ENCODE measurements at regions not wholly inside any gene's neighbourhood (a gene's known extent, or its start where the extent isn't known, plus 50 kb on each side); places are given as distances from the start of the nearest gene placed in this dataset.

- no peak for DNase-seq
These were observed 51.0 kb upstream of the EGFLAM start for GRCh38 chr5:38207343-38207742.

DNA sequence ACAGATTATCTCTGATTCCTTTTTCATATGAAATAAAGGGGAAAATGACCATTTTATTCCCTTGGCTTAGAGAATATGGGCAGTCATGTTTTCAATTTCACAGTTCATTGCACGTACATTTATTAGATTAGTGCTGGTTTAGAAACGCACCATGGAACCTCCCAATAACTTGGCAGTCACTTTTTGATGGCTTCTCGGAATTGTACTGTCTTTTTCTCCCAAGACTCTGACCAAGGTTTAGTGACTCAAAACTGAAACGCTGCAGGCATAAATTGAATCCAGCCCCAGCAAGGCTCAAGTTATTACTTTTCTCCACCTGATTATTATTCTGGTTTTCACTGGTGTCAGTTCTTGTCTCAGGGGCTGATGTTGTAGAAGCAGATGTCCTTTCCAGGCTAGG lies 55.6 kb upstream of the EGFLAM start:
- DNase-seq: no peak

- no peak for DNase-seq
These were observed 57.3 kb upstream of the EGFLAM start for GRCh38 chr5:38200872-38201557.

GRCh38 chr5:38197118-38197517 lies 61.2 kb upstream of the EGFLAM start:
- DNase-seq: no peak

DNA sequence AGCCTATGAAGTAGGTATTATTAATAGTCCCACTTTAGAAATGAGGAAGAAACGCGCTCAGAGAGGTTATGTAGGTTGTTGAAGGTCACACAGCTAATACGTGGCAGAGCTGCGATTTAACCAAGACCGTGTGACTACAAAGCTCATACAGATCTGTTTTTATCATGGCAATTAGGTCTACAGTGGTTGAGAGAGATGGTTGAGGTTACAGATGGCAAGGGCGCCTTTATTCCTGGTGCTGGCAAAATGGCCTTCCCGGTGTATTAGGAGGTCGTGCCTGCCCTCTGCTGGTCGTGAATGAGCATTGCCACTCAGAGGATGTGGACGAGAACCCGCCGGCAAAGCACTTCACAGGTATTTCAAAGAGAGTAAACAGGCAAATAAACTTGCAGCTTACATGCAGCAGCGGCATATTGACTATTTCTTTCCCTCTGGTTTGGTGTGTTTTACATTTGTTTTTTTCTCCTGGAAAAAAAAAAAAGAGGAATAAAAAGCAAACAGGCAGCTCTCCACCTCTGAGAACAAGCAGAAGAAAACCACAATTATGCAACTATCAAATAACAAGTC lies 65.3 kb upstream of the EGFLAM start:
- DNase-seq: peak; percentile 59

DNA sequence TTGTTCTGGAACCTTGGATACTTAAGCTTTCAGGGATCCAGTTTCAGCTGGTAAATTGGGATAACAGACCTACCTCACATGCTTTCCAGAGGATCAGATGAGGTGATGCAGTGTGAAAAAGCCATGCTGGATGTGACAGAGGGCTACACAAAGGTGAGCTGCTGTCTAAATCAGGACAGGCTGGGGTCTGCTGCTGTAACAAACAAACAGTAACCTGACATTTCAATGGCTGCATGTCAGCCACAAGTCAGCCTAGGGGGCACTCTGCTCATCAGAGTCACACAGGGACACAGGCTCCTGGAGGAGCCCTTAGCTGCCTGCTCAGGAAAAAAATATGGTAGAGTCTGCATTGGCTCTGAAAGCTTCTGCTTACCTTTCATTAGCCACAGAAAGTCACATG lies 66.7 kb upstream of the EGFLAM start:
- no peak for DNase-seq

- DNase-seq: no peak
These were observed 68.2 kb upstream of the EGFLAM start for GRCh38 chr5:38190111-38190510.

DNA sequence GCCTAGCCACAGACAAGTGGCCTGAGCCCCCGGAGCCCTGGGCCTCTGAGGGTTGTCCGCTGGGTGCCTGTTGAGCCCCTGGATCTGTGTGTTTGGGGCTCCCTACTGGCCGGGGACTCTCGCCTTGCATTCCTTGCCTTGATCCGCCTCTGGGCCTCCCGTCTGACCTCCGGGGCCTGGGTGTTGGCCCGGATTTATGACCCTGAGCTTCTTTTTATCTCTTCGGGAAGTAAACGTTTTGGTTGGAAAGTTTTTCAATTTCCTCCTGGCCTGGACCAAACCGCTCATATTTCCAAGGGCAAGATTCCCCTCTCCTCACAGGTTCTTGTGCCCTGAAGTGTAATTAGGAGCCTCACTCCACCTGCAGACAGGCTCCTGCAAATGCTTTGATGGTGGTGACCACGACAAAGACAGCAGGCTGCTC lies 69.3 kb upstream of the EGFLAM start:
- no peak for DNase-seq

DNA sequence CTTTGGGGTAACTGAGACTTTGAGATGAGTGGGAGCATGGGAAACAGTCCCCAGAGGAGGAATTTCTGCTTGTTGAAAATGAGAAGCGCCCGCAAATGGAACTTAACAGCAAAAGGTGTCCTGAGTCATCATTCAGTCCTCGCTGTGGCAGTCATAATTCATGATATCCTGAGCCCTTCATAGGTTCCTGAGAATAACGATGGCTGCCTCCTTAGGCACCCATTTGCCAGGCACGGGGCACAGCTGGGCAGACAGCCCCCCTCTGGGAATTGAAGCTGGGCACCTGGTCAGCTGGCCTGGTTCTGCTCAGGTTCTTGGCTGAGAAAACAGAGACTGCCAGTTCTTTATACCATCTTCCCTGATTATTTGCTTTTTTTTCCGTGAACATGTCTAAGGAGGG lies 69.8 kb upstream of the EGFLAM start:
- DNase-seq: no peak

DNA sequence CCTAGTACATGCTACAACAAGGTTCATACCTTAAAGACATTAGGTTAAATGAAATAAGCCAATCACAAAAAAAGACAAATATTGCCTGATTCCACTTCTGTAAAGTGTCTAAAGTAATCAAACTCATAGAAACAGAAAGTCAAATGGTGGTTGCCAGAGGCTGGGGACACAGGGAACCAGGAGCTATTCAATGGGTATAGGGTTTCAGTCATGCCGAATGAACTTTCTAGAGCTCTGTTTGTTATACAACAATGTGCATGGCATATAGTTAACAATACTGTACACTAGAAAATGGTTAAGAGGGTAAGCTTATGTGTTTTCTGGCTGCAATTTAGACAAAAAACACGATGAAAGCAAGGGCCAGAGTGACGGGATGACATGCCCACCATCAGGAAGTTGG lies 70.8 kb upstream of the EGFLAM start:
- DNase-seq: no peak

DNA sequence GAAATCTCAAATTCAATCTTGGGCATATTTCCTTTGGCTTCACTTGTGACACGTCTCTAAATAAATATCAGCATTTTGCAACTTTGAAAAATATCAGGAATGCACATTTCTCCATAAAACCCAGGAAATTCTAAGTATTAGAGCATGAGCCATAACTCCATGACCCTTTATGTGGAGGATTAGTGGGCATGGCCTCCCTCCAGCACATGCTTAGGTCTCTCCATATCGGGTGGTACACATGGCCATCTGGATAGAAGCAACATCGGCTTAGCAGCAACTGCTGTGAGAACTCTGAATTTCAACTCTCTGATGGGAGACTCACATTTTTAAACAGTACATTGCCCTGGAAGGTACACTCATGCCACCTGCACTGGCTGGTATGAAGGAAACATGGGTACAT lies 73.7 kb upstream of the EGFLAM start:
- DNase-seq: no peak

GRCh38 chr5:38182991-38183390 lies 75.4 kb upstream of the EGFLAM start:
- DNase-seq: no peak

DNA sequence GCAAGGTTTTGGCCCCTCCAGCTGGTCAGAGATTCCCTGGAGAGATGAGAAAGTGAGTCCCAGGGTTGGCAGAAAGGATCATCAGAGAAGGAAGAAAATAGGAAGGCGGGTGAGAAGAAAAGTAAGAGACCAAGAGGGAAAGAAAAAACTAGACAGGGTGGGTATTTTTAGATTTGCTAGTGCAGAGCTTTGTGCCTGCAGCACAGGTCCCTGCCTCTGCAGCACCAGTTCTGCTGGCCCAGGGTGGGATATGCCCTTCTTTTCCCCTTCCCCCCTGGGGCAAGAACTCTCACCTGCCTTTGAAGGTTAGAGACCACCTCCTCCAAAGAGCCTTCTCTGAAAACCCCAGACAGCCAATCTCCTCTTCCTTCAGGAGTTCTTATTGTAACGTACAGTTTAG lies 90.3 kb upstream of the EGFLAM start:
- no peak for DNase-seq

DNA sequence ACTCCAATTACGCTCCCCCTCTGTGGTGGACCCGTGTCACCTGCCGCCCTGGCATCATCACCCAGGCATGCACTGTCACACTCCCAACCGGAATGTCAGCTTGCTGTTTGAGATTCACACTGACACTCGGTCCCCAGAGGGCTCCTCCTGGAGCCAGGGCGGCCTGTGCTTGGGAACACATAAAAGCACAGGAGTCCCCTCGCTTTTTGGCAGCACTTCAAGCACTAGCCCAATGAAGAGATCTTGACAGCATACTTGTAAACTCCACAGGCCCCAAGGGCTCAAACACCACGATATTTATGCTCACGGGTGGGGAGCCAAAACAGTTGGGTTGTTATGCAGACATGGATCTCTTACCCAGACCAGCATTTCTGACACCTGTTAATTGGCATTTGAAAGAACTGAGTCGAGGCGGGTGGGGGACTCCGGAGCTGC lies 90.8 kb upstream of the EGFLAM start:
- DNase-seq: no peak

DNA sequence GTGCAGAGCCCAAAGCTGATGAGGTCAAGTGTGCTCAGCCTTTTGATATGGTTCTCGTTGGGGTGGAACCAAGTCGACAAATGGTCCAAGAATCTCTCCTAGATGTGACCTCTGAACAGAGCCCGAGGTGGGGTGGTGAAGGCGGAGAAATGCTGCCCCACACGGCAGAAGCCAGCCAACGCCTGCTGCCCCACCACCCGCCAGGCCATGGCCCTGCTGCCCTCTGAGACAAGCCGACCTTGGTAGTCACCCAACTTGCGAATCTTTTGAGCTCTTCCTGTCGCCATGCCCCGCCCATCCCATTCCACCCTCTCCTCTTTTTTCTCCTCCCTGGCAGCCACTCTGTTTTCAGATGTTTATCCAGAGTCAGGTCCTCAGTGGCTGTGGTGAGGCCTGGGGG lies 91.5 kb upstream of the EGFLAM start:
- DNase-seq: no peak

DNA sequence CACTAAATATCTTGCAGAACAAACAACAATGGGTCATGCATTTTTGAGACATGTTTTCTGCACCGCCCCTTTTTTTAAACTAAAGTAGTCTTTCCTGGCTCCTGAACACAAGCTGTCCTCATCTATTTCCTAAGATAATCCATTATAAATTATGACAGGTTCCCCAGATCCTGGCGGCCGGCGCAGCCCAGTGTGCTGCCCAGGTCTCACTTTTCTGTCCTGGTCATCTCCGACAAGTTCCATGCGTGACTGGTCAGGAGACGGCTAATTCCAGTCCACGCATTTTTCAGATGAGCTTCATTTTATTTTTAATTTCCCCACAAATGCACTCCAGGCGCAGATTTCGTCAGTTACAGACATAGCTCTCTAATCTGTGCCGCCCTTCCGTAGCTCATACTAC lies 92.9 kb upstream of the EGFLAM start:
- DNase-seq: no peak

GRCh38 chr5:38164776-38165399 lies 93.5 kb upstream of the EGFLAM start:
- DNase-seq: no peak

- no peak for DNase-seq
These were observed 94.6 kb upstream of the EGFLAM start for GRCh38 chr5:38163636-38164237.

DNA sequence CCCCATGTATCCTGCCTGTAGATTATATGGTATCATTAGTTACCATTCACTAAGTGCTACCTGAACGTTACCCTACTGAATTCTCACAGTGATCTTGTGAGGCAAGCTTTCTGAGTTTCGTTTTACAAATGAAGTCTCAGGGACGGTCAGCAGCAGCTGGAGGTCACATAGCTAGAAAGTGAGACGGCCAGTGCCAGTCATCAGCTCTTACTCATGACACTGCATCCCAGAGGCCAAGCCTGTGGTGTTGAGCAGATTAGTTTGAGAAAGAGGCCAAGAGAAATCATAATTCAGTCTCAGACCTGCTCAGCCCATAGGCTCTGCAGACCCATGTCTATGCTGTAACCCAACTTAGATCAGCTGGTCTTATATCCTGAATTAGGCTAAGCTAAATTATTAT lies 95.7 kb upstream of the EGFLAM start:
- DNase-seq: no peak

DNA sequence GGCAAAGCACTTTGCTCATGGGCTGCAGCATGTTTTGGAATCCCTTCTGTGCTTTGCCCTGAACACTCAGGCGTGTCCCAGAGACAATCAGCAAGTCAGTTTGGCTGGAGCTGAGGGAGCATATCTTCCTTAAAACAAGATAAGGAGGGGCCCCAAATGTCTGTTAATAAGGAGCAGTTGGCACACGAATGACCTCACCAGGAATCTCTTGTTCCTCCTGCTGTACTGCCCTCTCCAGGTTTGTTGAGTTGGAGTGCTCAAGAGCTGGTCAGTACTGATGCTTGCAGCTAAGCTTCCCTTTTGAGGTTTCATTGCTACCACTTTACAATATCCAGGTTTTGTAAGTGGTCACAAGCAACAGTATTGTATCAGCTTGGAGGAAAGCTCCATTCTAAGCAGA lies 101.3 kb upstream of the EGFLAM start:
- DNase-seq: no peak

DNA sequence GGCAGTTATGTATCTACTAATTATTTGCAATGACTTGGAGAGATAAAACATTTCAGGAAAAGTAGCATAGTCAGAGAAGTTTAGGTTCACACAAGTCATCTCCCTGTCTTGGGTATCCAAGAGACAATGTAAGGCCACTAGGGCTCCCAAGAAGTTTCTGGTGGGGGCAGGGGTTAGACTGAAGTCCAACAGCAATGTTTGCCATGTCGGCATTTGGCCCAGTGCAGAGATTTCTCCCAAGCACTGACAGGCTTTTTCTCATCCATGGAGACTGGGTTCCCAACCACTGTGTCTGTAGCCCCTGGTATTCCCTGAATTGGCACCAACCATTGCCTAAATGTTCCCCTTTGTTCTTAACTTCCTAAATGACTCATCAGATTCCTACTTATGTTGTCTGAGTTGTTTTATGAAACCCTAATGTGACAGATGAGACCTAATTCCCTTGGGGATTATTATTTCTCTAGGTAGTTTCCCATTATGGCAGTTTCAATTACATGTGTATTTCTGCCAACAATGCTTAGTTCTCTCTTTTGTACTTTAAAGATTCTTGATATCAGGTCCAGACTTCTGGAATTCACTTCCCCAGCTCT lies 103.6 kb upstream of the EGFLAM start:
- DNase-seq: no peak

DNA sequence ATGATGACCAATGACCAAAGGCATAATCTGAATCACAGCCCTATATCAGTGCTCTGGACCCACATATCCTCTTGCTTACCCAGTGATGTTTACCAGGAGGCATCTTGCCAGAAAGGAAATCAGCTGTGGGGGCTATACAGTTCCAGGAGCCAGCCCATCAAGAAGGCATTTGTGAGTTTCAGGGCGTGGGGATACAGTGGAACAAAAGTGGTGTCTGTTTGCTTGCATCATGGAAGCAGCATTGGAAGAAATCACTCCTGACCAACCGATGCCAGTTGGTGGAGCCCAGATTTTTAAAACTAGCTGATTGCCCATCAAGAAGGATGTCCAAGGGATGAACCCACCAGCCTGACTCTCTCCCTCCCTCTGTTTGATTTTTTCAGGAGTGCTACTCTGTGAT lies 106.5 kb upstream of the EGFLAM start:
- no peak for DNase-seq

- no peak for DNase-seq
These were observed 108.6 kb upstream of the EGFLAM start for GRCh38 chr5:38149815-38150195.

Measured in skin of body (tissue), 1 donor.